ENCODE measurements at regions not wholly inside any gene's neighbourhood (a gene's known extent, or its start where the extent isn't known, plus 50 kb on each side); places are given as distances from the start of the nearest gene placed in this dataset.

GRCh38 chr3:188099907-188100306, 54.0 kb upstream of the LPP start:
- DNase-seq (ENCODE audit: low read depth): no peak
- no peak overlapping the region for H3K4me3 ChIP-seq (ENCODE audit: low read length)
- TF ChIP-seq, protein P1, sequence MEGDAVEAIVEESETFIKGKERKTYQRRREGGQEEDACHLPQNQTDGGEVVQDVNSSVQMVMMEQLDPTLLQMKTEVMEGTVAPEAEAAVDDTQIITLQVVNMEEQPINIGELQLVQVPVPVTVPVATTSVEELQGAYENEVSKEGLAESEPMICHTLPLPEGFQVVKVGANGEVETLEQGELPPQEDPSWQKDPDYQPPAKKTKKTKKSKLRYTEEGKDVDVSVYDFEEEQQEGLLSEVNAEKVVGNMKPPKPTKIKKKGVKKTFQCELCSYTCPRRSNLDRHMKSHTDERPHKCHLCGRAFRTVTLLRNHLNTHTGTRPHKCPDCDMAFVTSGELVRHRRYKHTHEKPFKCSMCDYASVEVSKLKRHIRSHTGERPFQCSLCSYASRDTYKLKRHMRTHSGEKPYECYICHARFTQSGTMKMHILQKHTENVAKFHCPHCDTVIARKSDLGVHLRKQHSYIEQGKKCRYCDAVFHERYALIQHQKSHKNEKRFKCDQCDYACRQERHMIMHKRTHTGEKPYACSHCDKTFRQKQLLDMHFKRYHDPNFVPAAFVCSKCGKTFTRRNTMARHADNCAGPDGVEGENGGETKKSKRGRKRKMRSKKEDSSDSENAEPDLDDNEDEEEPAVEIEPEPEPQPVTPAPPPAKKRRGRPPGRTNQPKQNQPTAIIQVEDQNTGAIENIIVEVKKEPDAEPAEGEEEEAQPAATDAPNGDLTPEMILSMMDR (IDR thresholded peaks at IDR 0.05; ENCODE audit: insufficient read depth, low read depth, low read length, missing control alignments): no peak

- DNase-seq (ENCODE audit: low read depth): no peak
- no peak overlapping the region for H3K4me3 ChIP-seq (ENCODE audit: low read length)
- TF ChIP-seq, protein P1 (IDR thresholded peaks at IDR 0.05; ENCODE audit: insufficient read depth, low read depth, low read length, missing control alignments): no peak
Measured at GRCh38 chr3:188102861-188103547, 51.0 kb upstream of the LPP start.

DNA sequence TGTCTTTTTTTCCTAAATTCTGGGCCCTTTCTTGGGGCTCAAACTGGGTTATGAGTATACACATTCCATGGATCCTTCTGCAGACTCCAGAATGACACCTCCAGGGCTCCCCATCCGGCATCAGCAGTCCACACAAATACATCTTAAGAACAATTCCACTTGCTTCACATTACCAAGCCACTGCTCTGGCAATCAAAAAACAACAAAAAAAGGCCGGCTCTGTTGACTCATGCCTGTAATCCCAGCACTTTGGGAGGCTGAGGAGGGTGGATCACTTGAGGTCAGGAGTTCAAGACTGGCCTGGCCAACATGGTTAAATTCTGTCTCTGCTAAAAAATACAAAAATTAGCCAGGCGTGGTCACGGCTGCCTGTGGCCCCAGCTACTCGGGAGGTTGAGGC, 49.9 kb upstream of the LPP start:
- H3K4me3 ChIP-seq (ENCODE audit: low read length): no peak overlapping the region
- TF ChIP-seq, protein P1 (IDR thresholded peaks at IDR 0.05; ENCODE audit: insufficient read depth, low read depth, low read length, missing control alignments): no peak
- DNase-seq (ENCODE audit: low read depth): no peak
